Stimulated activated naive CD8-positive, alpha-beta T cell treated with anti-CD3 and anti-CD28 coated beads, Interleukin-15, Interleukin-2, amounts not matched to agents 100 ng/mL and 50 ng/mL, for 24 hours (primary cell): ENCODE measurements at regions not wholly inside any gene's neighbourhood (a gene's known extent, or its start where the extent isn't known, plus 50 kb on each side); places are given as distances from the start of the nearest gene placed in this dataset.

Source experiments
- H3K27ac Mint-ChIP-seq: one replicate; pipeline ENCODE4 v1.8.0; 2021; ENCODE audit warnings: mild to moderate bottlenecking, mixed read lengths
- H3K27me3 Mint-ChIP-seq: one replicate; pipeline ENCODE4 v1.8.0; 2021; ENCODE audit warnings: mixed read lengths
- H3K36me3 Mint-ChIP-seq: one replicate; pipeline ENCODE4 v1.8.0; 2021; ENCODE audit warnings: low read depth, mixed read lengths
- H3K4me1 Mint-ChIP-seq: one replicate; pipeline ENCODE4 v1.8.0; 2021; ENCODE audit warnings: low read depth, mixed read lengths
- H3K4me3 Mint-ChIP-seq: one replicate; pipeline ENCODE4 v1.8.0; 2021; ENCODE audit warnings: mild to moderate bottlenecking, mixed read lengths
- H3K9me3 Mint-ChIP-seq: one replicate; pipeline ENCODE4 v1.8.0; 2021; ENCODE audit warnings: mixed read lengths

DNA sequence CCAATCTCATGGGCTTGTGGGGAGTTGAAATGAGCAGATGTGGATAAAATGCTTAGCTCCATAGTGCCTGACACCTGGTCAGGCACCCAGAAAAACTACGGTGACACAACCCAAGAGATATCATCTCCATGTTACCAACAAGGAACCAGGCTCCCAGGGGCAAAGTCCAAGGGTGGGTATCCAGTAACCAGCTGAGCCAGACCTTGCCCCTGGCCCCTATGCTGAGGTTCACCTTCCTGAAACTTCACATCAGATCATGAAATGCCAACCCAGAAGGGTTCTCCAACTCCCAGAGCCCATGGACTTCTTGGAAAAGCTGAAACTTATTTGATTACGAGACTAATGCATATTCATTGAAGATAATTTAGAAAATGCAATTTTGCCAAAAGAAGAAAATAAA is 141.8 kb upstream of the KCNG1 start:
- Mint-ChIP-seq H3K9me3 (no peaks in the 10 kb centered on the region), H3K27me3 (peaks cover 30% of the 10 kb centered on the region), H3K27ac (no peak overlapping the region), H3K4me3 (no peak overlapping the region), H3K36me3 (no peaks in the 10 kb centered on the region), H3K4me1 (no peaks in the 10 kb centered on the region)

DNA sequence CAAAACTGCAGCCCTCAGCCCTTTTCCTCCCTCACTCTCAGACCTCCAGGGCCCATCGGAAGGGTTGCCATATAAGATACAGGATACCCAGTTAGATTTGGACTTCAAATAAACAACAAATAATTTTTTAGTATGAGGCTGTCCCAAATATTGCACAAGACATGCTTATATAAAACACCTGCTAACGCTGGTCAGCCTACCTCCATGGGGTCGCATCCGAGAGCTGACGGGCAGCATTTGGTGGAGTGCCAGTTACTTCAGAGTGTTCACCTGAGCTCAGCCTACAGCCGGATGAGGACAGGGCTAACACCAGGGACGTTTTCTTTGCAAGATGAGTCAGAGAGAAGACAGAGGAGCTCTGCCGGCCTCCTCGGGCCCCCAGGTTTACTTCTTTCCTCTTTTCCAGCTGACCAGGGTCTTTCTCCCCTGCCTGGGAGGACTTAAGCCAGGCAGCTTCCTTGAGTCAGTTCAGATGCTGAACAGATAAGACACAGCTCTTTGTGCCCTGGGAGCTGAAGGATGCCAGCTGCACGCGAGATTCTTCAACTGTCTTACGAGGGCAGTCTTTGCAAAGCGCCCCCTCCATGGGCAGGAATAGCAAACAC is 141.2 kb upstream of the KCNG1 start:
- Mint-ChIP-seq H3K27ac (no peak overlapping the region), H3K4me1 (no peaks in the 10 kb centered on the region), H3K9me3 (no peaks in the 10 kb centered on the region), H3K4me3 (no peak overlapping the region), H3K36me3 (no peaks in the 10 kb centered on the region), H3K27me3 (peaks cover 29% of the 10 kb centered on the region)

DNA sequence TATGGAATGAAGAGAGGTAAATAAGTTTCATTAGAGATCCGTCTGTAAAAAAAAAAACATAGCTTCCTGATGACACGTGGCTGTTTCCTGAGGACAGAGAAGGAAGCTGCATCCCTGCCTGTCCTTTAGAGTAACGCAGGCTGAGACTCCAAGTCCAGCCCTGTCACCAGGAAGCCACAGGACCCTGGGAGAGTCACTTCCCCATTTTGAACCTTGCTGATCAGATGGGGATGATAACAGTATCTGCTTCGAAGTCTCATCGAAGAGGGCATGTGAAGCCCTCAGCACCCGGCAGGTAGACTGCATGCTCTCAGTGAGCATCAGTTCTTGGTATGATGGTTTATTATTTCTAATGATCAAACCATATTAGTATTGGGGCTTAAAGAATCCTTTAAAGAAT is 139.1 kb upstream of the KCNG1 start:
- Mint-ChIP-seq H3K27ac (no peak overlapping the region), H3K36me3 (no peaks in the 10 kb centered on the region), H3K9me3 (no peaks in the 10 kb centered on the region), H3K4me3 (no peak overlapping the region), H3K4me1 (no peaks in the 10 kb centered on the region), H3K27me3 (peaks cover 39% of the 10 kb centered on the region)

DNA sequence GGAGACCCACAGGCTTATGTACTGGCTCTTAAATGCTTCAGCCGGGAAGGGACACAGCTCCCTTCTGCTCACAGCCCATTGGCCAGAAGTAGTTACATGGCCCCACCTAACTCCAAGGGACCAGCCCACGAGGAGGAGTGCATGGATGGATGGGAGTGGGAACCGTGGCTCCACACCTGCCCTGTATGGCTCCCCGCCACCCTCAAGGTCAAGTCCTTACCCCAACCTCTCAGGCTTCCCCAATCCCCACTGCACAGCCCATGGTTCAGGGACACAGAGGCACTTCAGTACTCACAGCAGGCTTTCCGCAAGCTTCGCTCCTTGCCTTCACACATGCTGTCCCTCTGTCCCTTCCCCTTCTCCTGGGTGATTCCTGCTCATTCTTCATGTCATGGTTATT is 137.9 kb upstream of the KCNG1 start:
- H3K36me3 Mint-ChIP-seq = no peaks in the 10 kb centered on the region
- no peaks in the 10 kb centered on the region for H3K9me3 Mint-ChIP-seq
- H3K4me1 Mint-ChIP-seq = no peaks in the 10 kb centered on the region
- no peak overlapping the region for H3K4me3 Mint-ChIP-seq
- H3K27ac Mint-ChIP-seq = no peak overlapping the region
- H3K27me3 Mint-ChIP-seq = peaks cover 46% of the 10 kb centered on the region

DNA sequence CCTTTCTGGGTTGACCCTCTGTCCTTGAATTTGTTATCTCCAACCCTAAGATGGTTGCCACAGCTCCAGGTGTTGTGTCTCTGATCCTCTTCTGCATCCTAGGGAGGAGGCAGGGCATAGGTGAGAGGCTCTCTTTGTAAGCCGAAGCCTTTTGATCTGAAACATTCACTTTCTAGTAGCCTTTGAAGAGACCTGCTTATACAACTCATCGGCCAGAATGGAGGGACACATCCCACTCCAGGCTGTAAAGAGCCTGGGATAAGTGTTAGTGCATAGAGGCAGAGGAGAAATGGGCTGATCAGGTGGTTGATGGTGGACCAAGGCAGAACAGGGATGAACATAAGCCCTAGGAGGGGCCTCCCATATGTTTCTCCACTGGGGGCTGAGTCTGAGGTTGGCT is 137.1 kb upstream of the KCNG1 start:
- H3K36me3 Mint-ChIP-seq = no peaks in the 10 kb centered on the region
- no peaks in the 10 kb centered on the region for H3K9me3 Mint-ChIP-seq
- no peak overlapping the region for H3K27ac Mint-ChIP-seq
- H3K27me3 Mint-ChIP-seq = peaks cover 53% of the 10 kb centered on the region
- H3K4me1 Mint-ChIP-seq = no peaks in the 10 kb centered on the region
- no peak overlapping the region for H3K4me3 Mint-ChIP-seq

DNA sequence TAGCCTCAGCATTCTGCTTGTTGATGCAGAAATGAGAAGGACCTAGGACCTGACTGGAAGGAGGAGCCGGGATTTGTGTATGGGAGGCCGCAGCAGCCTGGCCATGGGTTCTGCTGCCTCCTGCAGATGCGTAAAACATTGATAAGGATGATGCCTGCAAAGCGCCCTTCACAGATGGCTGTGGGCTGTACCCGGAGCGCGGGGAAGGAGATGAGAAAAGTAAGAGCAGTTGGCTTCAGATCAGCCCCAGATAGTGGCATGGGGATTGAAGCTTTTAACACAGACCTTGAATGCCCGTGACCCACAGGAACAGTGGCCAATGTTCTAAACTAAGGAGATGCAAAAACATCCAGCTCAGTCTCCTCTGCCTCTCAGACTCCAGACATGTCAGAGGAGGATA is 136.4 kb upstream of the KCNG1 start:
- Mint-ChIP-seq H3K27ac (no peak overlapping the region), H3K36me3 (no peaks in the 10 kb centered on the region), H3K4me3 (no peak overlapping the region), H3K4me1 (no peaks in the 10 kb centered on the region), H3K9me3 (no peaks in the 10 kb centered on the region), H3K27me3 (peaks cover 53% of the 10 kb centered on the region)

DNA sequence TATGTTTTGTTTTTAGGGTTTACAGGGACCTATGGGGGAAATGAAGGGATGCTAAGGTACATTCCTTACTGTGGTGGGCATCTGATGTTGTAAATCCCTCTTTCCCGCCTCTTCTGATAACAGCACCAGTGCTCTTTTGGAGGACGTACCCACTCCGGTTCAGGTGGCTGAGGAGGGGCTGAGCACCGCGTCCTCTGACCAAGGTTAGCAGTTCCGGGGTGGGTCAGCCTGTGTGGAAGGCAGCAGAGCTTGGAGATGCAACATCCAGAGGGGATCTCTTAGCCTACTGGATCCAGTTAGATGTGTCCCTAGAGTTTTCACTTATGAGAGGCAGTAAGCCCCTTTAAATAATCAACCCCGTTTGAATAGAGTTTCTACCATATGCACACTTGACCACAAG is 135.3 kb upstream of the KCNG1 start:
- H3K27ac Mint-ChIP-seq = no peak overlapping the region
- no peak overlapping the region for H3K4me3 Mint-ChIP-seq
- peaks cover 60% of the 10 kb centered on the region for H3K27me3 Mint-ChIP-seq
- H3K9me3 Mint-ChIP-seq = no peaks in the 10 kb centered on the region
- no peaks in the 10 kb centered on the region for H3K36me3 Mint-ChIP-seq
- no peaks in the 10 kb centered on the region for H3K4me1 Mint-ChIP-seq

DNA sequence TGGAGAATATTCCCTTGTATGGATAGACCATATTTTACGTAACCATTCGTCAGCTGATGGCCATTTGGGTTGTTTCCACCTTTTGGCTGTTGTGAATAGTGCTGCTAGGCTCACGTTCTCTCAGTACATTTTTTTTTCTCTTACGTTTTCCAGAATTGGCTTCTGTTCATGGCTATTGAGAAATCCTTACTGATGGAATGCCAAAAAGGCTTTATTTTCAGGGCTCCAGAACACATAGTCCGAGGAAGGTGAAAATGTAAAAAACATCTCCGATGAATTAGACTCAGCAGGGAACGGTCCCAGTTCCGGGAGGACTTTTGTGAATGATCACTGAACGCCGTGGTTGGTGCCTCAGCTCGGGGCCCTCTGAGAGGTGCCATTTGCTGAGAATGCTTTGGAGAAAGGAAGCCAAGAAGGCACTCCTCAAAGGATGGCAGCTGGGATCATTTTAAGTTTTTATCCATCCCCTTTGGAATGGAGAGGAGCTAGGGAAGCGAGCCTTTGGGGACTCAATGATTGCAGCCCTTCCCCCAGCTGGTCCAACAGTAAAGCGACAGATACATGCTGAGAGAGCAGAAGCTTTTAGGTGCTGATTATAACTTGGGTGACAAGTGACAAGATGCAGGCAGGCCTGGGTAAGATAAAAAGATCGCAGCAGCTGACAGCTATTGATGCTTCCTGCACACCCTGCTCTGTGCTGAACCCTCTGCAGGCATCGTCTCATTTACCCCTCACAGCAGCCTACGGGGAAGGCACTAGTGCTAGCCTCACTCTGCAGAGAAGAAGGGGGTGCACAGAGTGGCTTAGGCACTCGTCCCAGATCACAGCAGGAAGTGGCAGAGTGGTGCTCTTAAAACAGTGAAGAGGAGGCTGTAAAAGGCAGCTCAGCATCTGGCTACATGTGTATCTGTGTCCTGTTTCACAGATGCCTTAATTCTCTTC is 133.4 kb upstream of the KCNG1 start:
- Mint-ChIP-seq H3K27me3 (peaks cover 65% of the 10 kb centered on the region), H3K36me3 (no peaks in the 10 kb centered on the region), H3K4me1 (no peaks in the 10 kb centered on the region), H3K27ac (no peak overlapping the region), H3K4me3 (no peak overlapping the region), H3K9me3 (no peaks in the 10 kb centered on the region)

DNA sequence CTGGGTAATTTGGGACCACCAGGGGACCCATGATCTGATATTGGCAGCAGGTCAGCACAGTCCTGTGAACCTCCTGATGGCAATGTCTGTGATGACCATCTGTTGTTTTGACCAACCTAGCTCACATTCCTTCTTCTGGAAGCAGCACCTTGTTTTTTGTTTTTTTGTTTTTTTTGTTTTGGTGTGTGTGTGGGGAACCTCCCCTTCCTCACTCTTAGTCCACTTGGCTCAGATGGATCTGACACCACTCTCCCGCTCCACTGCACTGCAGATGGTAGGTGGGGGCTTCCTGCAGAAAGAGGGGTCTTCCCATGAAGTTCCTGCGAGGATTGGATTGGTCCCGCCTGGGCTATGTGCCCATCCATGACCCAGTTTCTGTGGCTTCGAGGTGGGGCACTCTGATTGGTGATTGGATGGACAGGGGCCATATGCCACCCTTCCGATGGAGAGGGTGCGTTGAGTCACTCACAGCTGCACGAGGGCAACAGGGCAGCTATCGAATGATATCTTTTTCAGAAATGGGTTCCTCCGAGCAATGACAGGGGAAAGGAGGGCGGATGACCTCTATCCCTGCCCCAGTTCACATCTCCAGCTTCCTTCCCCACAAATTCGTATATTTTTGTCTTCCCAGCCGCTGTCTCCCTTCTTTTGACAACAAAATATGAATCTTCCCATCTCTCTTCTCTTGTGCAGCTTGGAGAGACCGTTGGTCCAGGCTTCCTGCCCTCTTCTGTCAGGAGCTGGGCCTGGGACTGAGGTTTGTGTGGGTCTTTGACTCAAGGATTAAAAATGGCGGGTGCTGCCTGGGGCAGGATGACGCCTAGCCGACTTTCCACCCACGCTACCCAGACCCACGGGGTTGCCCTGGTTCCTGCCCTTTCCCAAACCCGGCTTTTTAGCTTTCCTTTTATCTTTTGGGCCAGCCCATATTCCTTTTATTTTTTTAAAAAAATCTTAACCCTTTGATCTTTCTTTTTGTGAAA is 132.1 kb upstream of the KCNG1 start:
- Mint-ChIP-seq H3K36me3 (no peaks in the 10 kb centered on the region), H3K9me3 (no peaks in the 10 kb centered on the region), H3K4me1 (no peaks in the 10 kb centered on the region), H3K27me3 (peaks cover 62% of the 10 kb centered on the region), H3K4me3 (no peak overlapping the region), H3K27ac (no peak overlapping the region)

DNA sequence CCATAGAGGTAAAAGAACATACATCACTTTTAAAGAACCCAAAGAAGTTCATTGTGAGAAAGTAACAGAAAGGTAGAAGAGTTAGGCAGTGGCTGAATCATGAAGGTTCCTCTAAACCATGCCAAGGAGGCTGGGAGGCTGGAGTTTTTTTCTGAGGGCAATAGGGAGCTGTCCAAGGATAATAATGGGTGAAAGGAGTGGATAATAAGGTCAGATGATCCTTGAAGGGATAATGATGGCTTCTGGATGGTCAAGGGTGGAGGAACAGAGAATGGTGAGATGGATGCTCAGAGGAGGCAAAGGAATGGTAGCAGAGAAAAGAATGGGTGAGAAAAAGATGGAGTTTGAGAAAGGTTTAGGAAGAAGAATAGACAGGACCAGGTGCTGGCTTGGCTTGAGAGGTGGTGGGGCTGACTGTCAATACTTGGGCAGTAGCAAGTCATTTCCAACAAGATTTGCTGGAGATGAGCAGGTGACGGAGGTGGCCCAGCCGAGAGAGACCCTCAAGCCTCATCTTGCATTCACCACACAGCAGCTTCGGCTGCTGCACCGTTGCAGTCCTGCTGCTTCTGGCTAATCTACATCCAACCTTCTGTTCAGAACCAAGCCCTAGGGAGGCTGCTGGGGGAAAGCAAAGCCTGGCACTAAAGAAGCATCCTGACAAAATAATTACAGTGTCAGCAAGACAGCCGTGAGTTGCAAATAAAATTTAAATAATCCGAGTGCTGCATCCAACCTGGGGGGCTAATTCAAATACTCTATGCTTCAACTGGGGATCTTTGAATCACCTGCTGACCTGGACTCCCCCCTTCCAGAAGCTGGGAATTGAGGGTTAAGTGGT is 131.2 kb upstream of the KCNG1 start:
- Mint-ChIP-seq H3K4me1 (no peaks in the 10 kb centered on the region), H3K9me3 (no peaks in the 10 kb centered on the region), H3K36me3 (no peaks in the 10 kb centered on the region), H3K27me3 (peaks cover 55% of the 10 kb centered on the region), H3K27ac (no peak overlapping the region), H3K4me3 (no peak overlapping the region)

DNA sequence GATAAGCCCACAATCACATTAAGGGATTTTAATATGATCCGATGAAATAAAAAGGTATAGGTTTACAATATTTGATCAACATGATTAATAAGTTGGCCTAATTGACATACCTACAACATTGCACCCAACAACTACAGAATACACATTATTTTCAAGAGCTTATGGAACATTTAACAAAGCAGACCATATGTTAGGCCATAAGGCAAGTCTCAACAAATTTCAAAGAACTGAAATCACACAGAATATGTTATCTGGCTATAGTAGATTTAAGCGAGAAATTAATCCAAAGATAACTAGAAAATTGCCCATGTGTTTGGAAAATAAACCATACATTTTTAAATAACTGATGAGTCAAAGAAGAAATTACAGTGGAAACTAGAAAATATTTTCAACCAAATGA is 126.0 kb upstream of the KCNG1 start:
- no peak overlapping the region for H3K27ac Mint-ChIP-seq
- H3K4me1 Mint-ChIP-seq = no peaks in the 10 kb centered on the region
- peaks cover 58% of the 10 kb centered on the region for H3K27me3 Mint-ChIP-seq
- peaks cover 11% of the 10 kb centered on the region for H3K9me3 Mint-ChIP-seq
- no peaks in the 10 kb centered on the region for H3K36me3 Mint-ChIP-seq
- no peak overlapping the region for H3K4me3 Mint-ChIP-seq

DNA sequence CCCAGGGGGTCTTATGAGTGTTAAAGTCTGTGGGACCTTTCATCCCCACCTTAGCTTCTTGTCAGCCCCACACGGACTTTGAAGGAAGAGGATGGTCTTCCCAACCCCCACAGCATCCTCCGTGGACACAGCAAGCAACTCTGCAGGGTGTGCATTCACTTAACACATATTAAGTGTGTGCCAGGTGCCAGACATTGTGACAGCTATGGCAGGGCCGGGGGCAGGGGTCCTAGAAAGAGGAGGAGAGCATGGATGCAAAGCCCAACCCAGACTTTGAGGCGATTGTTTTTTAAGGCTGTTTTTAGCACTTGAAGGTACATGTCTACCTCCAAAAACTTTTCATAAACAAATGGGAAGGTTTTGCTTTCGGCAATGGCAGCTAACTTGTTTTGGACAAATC is 121.6 kb upstream of the KCNG1 start:
- Mint-ChIP-seq H3K4me3 (no peak overlapping the region), H3K27ac (no peak overlapping the region), H3K36me3 (no peaks in the 10 kb centered on the region), H3K4me1 (no peaks in the 10 kb centered on the region), H3K9me3 (peaks cover 11% of the 10 kb centered on the region), H3K27me3 (peaks cover 62% of the 10 kb centered on the region)

DNA sequence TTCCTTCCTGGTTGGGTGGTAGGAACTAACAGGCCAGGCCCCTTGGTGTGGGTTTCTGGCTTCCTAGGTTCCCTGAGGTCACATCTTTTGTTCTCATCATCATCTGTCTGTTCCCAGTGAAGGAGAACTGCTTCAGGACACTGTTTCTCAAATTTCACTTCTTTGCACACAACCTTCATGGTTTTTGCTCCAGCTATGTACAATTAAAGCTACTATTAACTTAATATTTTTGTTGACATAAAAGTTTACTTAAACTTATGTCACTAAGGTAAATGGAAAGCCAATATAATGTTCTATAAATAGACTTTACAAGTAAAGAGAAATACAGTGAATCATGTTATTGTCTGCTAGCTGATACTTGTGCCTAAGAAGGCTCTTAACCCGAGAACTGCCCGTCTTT is 120.7 kb upstream of the KCNG1 start:
- Mint-ChIP-seq H3K4me3 (no peak overlapping the region), H3K27ac (no peak overlapping the region), H3K4me1 (no peaks in the 10 kb centered on the region), H3K9me3 (peaks cover 11% of the 10 kb centered on the region), H3K27me3 (peaks cover 65% of the 10 kb centered on the region), H3K36me3 (no peaks in the 10 kb centered on the region)

DNA sequence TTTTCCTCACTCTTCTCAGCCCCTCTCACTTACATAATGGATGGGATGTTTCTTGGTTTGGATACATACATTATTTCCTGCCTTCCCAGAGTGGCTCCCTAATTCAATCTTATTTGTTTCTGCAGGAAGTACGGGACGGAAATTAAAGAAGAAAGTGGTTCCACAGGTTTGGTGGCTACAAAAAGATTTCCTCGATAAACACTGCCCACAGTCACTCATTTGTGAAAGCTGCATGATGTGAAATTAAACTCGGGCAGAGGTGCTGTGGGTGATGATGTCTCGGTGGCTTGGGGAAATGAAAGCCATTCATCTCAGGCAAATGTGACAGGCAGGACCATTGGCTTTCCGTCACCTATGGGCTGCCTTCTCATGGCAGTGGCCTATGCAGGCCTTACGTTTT is 119.5 kb upstream of the KCNG1 start:
- Mint-ChIP-seq H3K27ac (no peak overlapping the region), H3K4me3 (no peak overlapping the region), H3K9me3 (peaks cover 11% of the 10 kb centered on the region), H3K27me3 (peaks cover 65% of the 10 kb centered on the region), H3K36me3 (no peaks in the 10 kb centered on the region), H3K4me1 (no peaks in the 10 kb centered on the region)
